Neuronal stem cell (in vitro differentiated cells): ENCODE measurements at regions not wholly inside any gene's neighbourhood (a gene's known extent, or its start where the extent isn't known, plus 50 kb on each side); places are given as distances from the start of the nearest gene placed in this dataset.
A peak's percentile ranks its signal among the peaks of the same experiment; 100 is the strongest.

Experiments
- DNase-seq: peaks from one replicate; pipeline ENCODE4 v3.0.0-alpha.2; 2013; ENCODE audit warnings: low spot score
- H2AFZ ChIP-seq: one replicate; pipeline ENCODE4 v1.6.1; 2013; ENCODE audit warnings: mild to moderate bottlenecking, low read length, inconsistent platforms
- H2AK5ac ChIP-seq: 2 replicates; pipeline ENCODE4 v1.6.1; 2013; ENCODE audit warnings: low read depth, mild to moderate bottlenecking, inconsistent platforms, low read length, moderate library complexity, mixed read lengths
- H2BK120ac ChIP-seq: 2 replicates; pipeline ENCODE4 v1.6.1; 2013; ENCODE audit warnings: low read depth, mild to moderate bottlenecking, inconsistent platforms, low read length, moderate library complexity, mixed read lengths
- H2BK12ac ChIP-seq: one replicate; pipeline ENCODE4 v1.6.1; 2013; ENCODE audit warnings: low read length, inconsistent platforms
- H2BK15ac ChIP-seq: 2 replicates; pipeline ENCODE4 v1.6.1; 2013; ENCODE audit warnings: mild to moderate bottlenecking, low read length, inconsistent platforms, mixed read lengths
- H2BK5ac ChIP-seq: one replicate; pipeline ENCODE4 v1.6.1; 2013; ENCODE audit warnings: inconsistent platforms, mild to moderate bottlenecking, low read length, moderate library complexity
- H3K14ac ChIP-seq: one replicate; pipeline ENCODE4 v1.6.1; 2013; ENCODE audit warnings: low read length, inconsistent platforms
- H3K18ac ChIP-seq: 2 replicates; pipeline ENCODE4 v1.6.1; 2013; ENCODE audit warnings: low read length, inconsistent platforms
- H3K23ac ChIP-seq: 2 replicates; pipeline ENCODE4 v1.6.1; 2013; ENCODE audit warnings: low read depth, mild to moderate bottlenecking, mixed read lengths, low read length, inconsistent platforms; ENCODE audit not compliant: poor library complexity
- H3K27ac ChIP-seq: replicated peaks from 3 replicates; pipeline ENCODE4 v1.5.1; 2013; ENCODE audit warnings: low read length, inconsistent platforms
- H3K27me3 ChIP-seq, 3 experiments: 2 replicates each; pipeline ENCODE4 v1.6.1; 2013; ENCODE audit warnings: low read length in 3 of 3, mild to moderate bottlenecking in 2 of 3, inconsistent platforms in 1 of 3, low read depth in 1 of 3, mixed read lengths in 1 of 3, moderate library complexity in 1 of 3; ENCODE audit not compliant: control insufficient read depth in 3 of 3, insufficient read depth in 3 of 3
- H3K36me3 ChIP-seq, 2 donors: replicated peaks in 1 of 2; 2 replicates each; pipeline ENCODE4 v1.6.1; 2013; ENCODE audit warnings: low read length in 2 of 2; ENCODE audit not compliant: control insufficient read depth in 2 of 2, insufficient read depth in 2 of 2
- H3K4ac ChIP-seq: 2 replicates; pipeline ENCODE4 v1.6.1; 2013; ENCODE audit warnings: inconsistent platforms, mild to moderate bottlenecking, low read length, moderate library complexity
- H3K4me1 ChIP-seq, 2 donors: 1 replicate in 1 of 2; 2 replicates in 1 of 2; pipeline ENCODE4 v1.6.1; 2013; ENCODE audit warnings: low read length in 2 of 2, low read depth in 1 of 2; ENCODE audit not compliant: control insufficient read depth in 2 of 2, insufficient read depth in 1 of 2
- H3K4me2 ChIP-seq: one replicate; pipeline ENCODE4 v1.6.1; 2013; ENCODE audit warnings: mild to moderate bottlenecking, low read length, inconsistent platforms; ENCODE audit not compliant: insufficient read depth, poor library complexity, severe bottlenecking
- H3K4me3 ChIP-seq, 2 donors: 2 replicates each; pipeline ENCODE4 v1.5.1; 2013; ENCODE audit warnings: low read length in 2 of 2, mild to moderate bottlenecking in 2 of 2, inconsistent platforms in 1 of 2, moderate library complexity in 1 of 2
- H3K79me1 ChIP-seq: one replicate; pipeline ENCODE4 v1.6.1; 2013; ENCODE audit warnings: low read depth, mild to moderate bottlenecking, inconsistent platforms, low read length, moderate library complexity
- H3K9ac ChIP-seq: one replicate; pipeline ENCODE4 v1.6.1; 2013; ENCODE audit warnings: mild to moderate bottlenecking, low read depth, low read length, inconsistent platforms; ENCODE audit not compliant: poor library complexity
- H3K9me3 ChIP-seq, 2 donors: replicated peaks in 1 of 2; 2 replicates each; pipeline versions ENCODE3 to v1.6.1; 2013; ENCODE audit warnings: low read length in 2 of 2, mild to moderate bottlenecking in 2 of 2, inconsistent platforms in 1 of 2, low read depth in 1 of 2, mixed read lengths in 1 of 2, moderate library complexity in 1 of 2; ENCODE audit not compliant: control insufficient read depth in 2 of 2, insufficient read depth in 1 of 2
- H4K8ac ChIP-seq: one replicate; pipeline ENCODE4 v1.6.1; 2013; ENCODE audit warnings: low read depth, mild to moderate bottlenecking, inconsistent platforms, low read length, moderate library complexity
- H4K91ac ChIP-seq: one replicate; pipeline ENCODE4 v1.6.1; 2013; ENCODE audit warnings: low read length, low read depth, mild to moderate bottlenecking, inconsistent platforms; ENCODE audit not compliant: poor library complexity
- WGBS, 2 donors: extraction: QIAGEN DNeasy Blood & Tissue Kit; methylation state at CpG; one replicate each; pipeline ENCODE4 v1.1.7; 2013; ENCODE audit warnings: missing lambda C conversion rate in 2 of 2, mixed read lengths in 1 of 2; ENCODE audit not compliant: insufficient read length in 2 of 2, insufficient replicate concordance in 1 of 2; ENCODE audit errors: extremely low coverage in 2 of 2; 5-methylcytosine and 5-hydroxymethylcytosine counted together

DNA sequence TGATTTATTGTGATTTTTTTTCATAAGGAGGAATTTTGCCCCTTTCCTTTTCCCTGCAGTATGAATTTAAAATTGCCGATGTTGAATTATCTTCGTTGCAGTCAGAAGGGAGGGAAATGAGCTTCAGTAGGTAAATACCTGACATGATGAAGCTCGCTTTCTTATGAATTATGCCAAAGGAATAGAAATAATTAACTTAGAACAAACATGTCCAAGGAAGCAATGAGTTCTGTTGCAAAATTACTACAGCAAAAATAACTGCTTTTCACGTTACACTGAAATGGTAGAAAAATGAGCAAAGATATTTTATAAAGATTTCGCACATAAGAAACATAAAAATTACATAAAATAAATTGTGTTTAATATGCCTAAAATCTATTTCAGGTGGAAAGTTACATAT lies 91.1 kb upstream of the ZNF804A start:
- Histone ChIP-seq H3K18ac (no peak overlapping the region), H3K14ac (no peak overlapping the region), H3K4ac (no peak overlapping the region), H3K4me3 (no peak overlapping the region), H2AFZ (no peak overlapping the region), H2AK5ac (no peak overlapping the region), H2BK120ac (no peak overlapping the region), H3K79me1 (no peaks in the 10 kb centered on the region), H3K36me3 (no peaks in the 10 kb centered on the region), H2BK15ac (no peak overlapping the region), H3K9ac (no peak overlapping the region), H3K9me3 (no peaks in the 10 kb centered on the region), H3K27me3 (no peaks in the 10 kb centered on the region), H2BK12ac (no peak overlapping the region), H4K91ac (no peak overlapping the region), H3K4me1 (no peaks in the 10 kb centered on the region), H4K8ac (no peak overlapping the region), H3K27ac (no peak overlapping the region), H3K4me2 (no peak overlapping the region), H3K23ac (no peak overlapping the region), H2BK5ac (no peak overlapping the region)
- DNase-seq, result no peak
- no CpG with 5 or more reads among the region's 5 CpGs for WGBS, 2 donors

DNA sequence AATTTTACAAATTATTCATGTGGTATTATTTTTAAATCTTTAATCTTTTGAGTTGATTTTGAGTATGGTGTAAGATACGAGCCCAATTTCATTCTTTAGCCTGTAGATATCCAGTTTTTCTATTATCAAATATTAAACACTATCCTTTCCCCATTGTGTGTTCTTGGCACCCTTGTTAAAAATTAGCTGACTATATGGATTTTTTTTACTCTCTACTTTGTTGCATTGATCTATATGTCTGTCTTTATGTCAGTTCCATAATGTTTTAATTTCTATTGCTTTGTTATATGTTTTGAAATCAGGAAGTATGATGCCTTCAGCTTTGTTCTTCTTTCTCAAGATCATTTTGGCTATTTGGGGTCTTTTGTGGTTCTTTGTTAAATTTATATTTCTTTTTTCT lies 80.9 kb upstream of the ZNF804A start:
- WGBS, 2 donors, result no CpG with 5 or more reads among the region's 1 CpG
- Histone ChIP-seq H3K14ac (no peak overlapping the region), H3K4me1 (no peaks in the 10 kb centered on the region), H2BK120ac (no peak overlapping the region), H4K91ac (no peak overlapping the region), H2AFZ (no peak overlapping the region), H3K4ac (no peak overlapping the region), H3K4me2 (no peak overlapping the region), H2BK5ac (no peak overlapping the region), H3K79me1 (no peaks in the 10 kb centered on the region), H3K23ac (no peak overlapping the region), H3K27me3 (no peaks in the 10 kb centered on the region), H3K27ac (no peak overlapping the region), H3K18ac (no peak overlapping the region), H3K36me3 (no peaks in the 10 kb centered on the region), H3K9ac (no peak overlapping the region), H2AK5ac (no peak overlapping the region), H2BK15ac (no peak overlapping the region), H4K8ac (no peak overlapping the region), H3K4me3 (no peak overlapping the region), H2BK12ac (no peak overlapping the region), H3K9me3 (no peaks in the 10 kb centered on the region)
- no peak for DNase-seq

DNA sequence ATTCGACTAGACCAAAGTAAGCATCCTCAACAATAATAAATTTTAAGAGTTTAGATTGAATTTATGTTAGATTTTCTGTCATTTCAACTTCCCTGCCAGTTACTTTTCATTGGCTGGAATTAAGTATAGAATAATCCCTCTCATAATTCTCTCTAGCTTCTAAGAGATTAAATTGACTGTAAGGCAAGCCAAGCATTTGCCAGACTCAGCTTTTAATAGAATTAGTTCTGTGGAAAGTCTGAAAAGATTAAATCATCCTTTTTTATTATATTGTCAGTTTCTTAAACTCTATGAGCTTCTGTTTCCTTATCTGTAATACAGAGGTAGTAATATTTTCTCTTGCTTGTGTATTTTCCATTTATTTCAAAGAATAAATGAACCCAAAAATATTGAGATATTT lies 77.9 kb upstream of the ZNF804A start:
- Histone ChIP-seq H3K9me3 (peaks cover 3 to 4% of the 10 kb centered on the region in 2 donors), H3K27ac (no peak overlapping the region), H3K18ac (no peak overlapping the region), H3K14ac (no peak overlapping the region), H2BK5ac (no peak overlapping the region), H3K4me1 (no peaks in the 10 kb centered on the region), H2BK15ac (no peak overlapping the region), H2AFZ (no peak overlapping the region), H3K23ac (no peak overlapping the region), H3K4me3 (no peak overlapping the region), H4K8ac (no peak overlapping the region), H3K79me1 (peaks cover 2% of the 10 kb centered on the region), H2BK120ac (no peak overlapping the region), H3K9ac (no peak overlapping the region), H3K36me3 (no peaks in the 10 kb centered on the region), H3K27me3 (no peaks in the 10 kb centered on the region), H2AK5ac (no peak overlapping the region), H3K4ac (no peak overlapping the region), H3K4me2 (no peak overlapping the region), H2BK12ac (no peak overlapping the region), H4K91ac (no peak overlapping the region)
- no CpG with 5 or more reads among the region's 1 CpG for WGBS, 2 donors
- DNase-seq, result no peak

DNA sequence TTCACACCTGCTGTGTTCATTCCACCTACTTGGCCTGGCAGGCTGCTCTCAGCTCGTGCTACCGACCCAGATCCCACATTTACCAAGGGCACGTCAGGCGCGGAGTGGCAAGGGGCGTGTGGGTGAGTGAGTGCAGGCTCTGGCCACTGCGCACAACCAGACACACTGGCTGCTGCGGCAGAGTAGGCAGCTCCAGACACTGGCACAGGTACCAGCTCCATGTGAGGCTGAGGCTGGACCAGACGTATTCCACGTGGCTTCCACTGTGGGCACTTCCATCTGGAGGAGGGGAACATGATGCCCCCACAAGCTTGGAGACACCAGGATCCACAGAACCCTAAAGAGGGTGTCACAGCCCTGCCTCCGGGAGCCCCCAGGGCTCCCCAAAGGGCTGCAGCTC lies 74.6 kb upstream of the ZNF804A start:
- Histone ChIP-seq H2AFZ (no peak overlapping the region), H3K36me3 (no peaks in the 10 kb centered on the region), H3K4me3 (no peak overlapping the region), H3K23ac (peak overlapping the region; percentile 65), H2AK5ac (no peak overlapping the region), H3K9ac (no peak overlapping the region), H3K9me3 (peaks cover 10 to 14% of the 10 kb centered on the region in 2 donors), H4K8ac (no peak overlapping the region), H2BK120ac (no peak overlapping the region), H3K4me2 (no peak overlapping the region), H2BK12ac (no peak overlapping the region), H2BK15ac (no peak overlapping the region), H2BK5ac (no peak overlapping the region), H3K4ac (no peak overlapping the region), H4K91ac (no peak overlapping the region), H3K18ac (peak overlapping the region; percentile 89), H3K14ac (peak overlapping the region; percentile 82), H3K27me3 (no peaks in the 10 kb centered on the region), H3K79me1 (peaks cover 2% of the 10 kb centered on the region), H3K27ac (no peak overlapping the region), H3K4me1 (no peaks in the 10 kb centered on the region)
- WGBS, 2 donors, result no CpG with 5 or more reads among the region's 11 CpGs
- no peak for DNase-seq
